NCI-H1694 (cell line): ENCODE measurements at regions not wholly inside any gene's neighbourhood (a gene's known extent, or its start where the extent isn't known, plus 50 kb on each side); places are given as distances from the start of the nearest gene placed in this dataset.

ENCODE experiments used
- DNase-seq: peaks from one replicate; lab custom pipeline; 2025; lab: John Stamatoyannopoulos, UW

DNA sequence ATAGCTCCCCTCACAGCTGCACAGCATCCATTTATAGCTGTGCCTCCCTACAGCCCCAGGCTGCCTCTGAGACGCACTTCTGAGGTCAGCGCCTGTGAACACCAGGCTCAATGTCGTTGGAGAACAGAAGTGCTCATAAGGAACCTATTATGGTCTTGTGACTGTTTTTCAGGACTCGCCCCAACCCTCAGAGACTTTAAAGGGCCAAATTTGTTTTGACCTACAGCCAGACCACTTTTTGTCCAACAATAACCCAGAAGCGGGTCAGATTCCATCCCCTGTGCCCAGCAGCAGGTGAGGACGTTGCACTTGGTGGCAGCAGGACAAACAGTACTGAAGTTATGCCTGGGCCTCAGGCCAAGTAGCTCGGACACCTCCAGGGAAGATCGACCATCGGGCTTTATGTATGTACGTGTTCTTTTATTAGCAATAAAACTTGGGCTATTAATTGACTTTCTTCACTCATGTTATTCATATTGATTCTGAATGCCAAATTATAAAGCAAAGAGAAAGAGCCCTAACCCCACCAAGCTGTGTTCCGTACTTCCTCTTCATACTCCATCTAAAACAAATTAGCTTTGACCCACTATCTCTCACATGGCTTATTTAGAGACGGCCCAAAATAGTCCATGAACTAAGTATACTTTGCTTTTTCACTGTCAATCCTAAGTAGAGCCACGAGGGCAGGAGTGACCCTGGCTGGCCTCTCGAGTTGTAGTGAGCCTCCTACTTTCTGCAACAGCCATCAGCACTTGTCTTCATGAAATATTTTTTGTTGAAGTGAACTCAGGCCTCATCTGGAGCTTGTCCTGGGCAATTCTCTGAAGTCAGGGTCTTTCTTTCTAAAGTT, 92.3 kb upstream of the PAX6 start:
- DNase-seq: no peak

DNA sequence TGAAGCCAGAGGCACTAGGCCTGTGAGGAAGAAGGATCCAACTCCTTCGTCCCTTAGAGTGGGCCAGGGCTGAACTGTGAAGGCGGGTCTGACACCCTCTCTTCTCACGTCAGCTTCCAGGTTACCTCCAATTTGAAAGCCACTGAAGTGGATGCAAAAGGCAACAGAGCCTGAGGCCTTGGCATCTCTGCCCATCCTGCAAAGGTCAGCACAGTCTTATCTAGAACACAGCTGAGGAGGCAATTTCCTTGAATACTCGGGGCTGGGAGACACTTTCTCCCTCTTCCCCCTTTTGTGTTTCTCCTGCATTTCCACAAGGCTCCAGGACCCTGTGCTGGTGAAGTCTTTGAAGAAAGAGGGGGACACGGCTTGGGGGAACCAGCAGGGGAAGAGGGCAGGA, 91.6 kb upstream of the PAX6 start:
- no peak for DNase-seq

DNA sequence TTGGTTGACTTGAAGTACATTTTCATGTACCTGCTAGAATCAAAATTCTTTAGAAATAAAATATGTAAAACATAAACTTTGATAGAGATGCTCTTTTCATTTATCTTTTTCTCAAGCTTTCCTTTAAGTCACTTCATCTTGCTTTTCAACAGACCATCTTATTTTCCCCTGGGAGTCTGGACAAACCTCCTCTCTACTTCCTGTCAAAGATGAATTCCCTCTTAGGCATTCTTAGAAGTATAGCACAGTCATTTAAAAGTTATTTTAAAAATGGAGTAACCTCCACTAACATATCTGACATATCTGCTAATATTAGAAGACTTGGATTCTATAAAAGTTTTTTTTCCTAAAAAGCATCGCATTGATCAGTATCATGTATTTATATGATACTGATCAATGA, 84.8 kb upstream of the PAX6 start:
- no peak for DNase-seq

DNA sequence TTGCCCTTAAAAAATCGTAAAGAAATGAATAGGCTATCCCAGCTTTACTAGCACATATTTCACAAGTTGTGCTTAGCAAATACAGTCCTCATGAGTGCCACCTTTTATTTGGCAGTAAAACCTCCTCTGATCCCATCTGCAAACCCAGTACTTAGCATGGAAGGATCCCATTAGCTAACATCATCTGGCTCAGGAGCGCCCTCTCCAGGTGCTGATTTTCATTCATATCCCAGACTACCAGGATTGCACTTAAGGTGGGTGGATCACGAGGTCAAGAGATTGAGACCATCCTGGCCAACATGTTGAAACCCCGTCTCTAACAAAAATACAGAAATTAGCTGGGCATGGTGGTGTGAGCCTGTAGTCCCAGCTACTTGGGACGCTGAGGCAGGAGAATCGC, 76.1 kb upstream of the PAX6 start:
- DNase-seq: peak; percentile 13

DNA sequence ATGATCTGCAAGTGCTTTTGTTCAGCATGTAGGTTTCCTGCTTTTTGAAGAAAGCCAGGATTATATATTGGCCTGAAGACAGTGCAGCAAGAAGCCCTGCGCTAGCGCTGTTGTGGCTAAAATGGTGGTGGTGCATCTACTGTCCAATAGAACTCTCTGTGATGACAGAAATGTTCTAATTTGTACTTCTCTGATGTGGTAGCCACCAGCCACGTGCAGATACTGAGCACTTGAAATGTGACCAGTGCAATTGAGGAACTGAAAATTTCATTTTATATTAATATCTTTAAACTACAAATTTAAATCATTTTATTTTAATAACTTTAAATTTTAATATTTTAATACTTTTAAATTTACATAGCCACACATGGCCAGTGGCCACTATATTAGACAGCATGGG, 73.0 kb upstream of the PAX6 start:
- no peak for DNase-seq

DNA sequence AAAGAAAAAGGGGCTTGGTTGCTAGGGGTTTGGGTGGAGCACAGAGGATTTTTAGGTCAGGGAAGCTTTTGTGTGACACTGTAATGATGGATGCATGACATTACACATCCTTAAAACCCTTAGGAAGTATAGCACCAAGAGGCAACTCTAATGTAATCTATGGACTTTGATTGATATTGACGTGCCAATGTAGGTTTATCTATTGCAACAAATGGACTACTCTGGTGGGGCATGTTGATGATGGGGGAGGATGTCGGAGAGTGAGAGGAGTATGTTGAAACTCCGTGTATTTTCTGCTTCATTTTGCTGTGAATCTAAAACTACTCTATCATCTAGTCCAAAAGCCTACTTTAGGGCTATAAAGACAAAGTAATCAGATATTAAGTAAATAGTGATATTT, 72.3 kb upstream of the PAX6 start:
- no peak for DNase-seq

DNA sequence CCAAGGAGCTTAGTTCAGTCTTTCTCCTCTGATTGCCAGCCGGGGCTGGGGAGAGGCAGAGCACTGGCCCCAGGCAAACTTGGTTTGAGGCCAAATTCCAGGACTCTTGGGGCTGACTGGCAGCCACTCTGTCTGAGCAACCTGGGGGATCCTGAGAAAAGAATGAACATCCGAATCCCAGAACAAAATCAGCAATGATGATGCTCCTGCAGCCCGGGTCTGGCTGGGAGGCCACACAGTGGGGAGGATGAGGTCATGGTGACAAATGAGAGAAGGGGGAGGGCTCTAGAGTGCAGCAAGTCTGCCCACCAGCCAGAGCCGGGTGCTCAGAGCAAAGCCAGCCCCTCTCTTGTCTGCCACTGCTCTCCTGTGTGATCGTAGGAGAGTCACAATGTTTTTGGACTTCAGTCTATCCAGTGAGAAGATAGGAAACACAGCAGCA, 71.8 kb upstream of the PAX6 start:
- DNase-seq: peak; percentile 22

DNA sequence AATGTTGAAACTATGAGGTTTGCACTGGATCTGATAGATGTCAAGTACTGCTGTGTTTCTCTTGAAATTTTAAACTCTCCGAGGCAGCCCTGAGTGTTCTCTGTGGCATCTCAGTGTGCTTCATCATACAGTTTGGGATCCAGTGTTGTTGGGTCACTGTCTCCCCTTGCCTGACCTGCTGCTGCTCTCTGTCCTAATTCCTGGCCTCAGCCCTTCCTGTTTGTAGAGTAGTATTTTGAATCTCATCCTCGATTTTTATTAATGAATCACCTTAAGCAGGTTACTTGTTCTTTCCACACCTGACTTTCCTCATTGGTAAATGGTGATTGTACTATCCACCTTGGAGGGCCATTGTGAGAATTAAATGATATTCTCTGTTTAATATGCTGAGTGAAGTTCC, 70.7 kb upstream of the PAX6 start:
- DNase-seq: no peak

DNA sequence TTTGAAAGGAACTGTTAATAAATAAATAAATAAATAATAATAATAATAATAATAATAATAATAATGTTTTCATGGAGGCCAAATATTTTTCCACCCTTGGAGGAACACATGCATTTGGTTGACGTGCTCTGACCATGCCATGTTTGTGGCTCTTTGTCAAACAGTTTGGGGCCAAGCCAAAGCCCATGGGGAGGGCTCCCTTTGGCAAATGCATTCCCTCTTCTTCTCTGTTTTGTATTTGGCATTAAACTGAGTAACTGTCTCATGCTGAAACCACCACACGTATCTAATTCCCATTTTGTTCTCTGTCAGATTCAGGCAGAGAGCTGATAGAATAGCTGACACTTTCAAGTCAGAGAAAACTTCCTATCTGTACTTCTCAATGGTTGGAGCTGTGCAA, 68.6 kb upstream of the PAX6 start:
- DNase-seq: no peak

DNA sequence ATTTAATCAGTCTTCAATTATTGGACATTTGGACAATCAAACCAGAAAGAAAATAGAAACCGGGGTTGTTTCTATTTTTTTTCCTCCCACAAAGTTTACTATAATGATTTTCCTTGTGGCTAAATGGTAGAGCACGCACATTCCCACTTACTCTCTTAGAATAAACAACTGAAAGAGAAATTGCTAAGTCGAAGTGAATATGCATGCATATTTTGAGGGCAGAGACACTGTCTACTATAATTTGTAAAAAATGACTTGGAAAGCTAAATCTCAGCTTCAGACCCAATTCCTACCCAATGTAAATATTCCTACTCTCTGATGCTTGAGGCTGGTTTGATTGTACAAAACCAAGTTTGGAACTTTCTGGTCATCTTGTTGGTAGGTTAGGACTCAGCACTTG, 66.7 kb upstream of the PAX6 start:
- no peak for DNase-seq

DNA sequence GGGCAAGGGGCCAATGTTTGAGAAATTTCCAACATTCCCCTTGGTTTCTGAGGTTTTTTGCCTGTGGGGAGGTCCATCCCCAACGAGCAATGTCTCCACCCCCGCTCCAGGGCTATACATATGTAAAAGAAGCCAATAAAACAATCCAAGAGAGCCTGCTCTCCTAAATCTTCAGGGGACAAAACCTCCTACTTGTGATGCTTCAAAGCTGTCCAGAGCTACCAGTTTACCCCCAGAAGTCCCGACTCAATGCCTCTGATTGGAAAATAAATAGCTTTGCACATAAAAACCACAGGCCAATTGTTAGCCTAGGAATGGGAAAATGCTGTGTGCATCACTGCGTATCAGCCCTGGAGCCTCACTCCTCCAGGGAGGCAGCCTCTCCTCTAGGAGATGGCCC, 66.0 kb upstream of the PAX6 start:
- no peak for DNase-seq

DNA sequence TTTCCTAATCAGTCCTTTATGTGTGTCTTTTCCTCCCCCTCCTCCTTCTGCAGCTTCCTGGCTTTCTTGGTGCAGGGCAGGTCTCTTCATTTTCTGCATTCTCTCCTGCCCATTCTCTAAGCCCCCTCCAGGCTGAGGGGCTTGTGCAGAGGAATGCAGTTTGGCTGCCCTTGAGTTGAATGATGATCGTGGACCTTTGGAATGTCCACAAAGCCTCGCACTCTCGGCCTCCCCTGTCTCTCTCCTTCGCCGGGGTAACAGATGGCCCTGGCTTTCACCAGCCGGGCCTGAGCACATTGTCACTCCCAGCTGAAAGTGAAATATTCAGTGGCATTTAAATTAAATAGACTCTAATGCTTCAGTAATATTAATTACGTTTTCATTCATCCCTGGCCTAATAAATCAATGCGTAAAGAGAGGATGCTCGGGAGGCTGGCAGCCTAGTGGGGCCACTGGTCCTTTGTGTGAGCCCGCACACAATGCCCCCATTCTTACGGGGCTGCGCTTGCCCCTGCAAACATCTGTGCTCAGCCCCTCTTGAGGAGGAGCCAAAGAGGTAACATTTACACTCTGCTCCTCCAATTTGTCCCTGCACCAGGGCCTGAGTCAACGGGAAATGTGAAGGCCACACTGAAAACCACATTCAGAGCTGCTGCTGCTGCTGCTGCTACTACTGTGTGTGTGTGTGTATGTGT, 64.9 kb upstream of the PAX6 start:
- DNase-seq: peak; percentile 74

DNA sequence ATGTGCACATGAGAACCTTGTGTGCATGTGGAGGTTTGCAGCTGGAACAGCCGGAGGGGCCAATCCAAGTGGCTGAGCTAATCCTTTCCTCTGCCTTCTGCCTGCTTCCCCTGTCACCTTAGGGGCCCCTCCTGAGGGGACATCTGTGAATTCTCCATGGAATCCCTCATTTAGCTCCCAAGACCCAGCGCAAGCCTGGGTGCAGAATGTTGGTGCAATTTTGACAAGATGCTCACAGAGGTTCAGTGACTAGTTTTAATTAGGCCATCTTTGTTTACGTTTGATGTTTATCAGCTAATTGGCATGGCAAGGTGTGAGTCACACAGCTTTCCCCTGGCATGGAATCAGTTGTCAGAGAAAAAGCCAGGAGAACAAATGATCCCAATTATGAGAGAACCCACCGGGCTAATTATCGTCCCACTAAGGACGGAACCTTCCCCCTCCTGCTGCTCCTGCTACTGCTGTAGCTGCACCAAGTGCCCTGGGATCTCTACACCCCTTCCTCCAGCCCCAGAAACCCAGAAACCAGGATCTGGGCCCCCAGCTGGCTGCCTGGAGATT, 63.6 kb upstream of the PAX6 start:
- DNase-seq: peak; percentile 100

DNA sequence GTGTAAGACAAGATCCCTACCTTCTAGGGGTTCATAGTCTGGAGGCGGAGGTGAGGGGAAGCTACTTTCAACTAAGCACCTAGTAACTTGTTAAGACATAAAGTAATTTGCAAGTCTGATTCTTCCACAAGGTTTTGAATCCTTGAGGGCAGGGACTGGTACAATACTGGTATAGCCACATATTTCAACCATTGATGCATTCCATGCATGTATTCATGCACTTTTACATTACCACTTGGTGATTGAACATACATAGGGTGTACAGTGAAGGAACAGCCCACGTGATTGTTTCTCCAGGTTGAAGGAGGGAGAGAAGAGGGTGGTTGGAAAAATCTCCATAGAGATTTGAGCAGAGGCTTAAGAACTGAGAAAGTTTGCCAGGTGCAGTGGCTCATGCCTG, 62.0 kb upstream of the PAX6 start:
- no peak for DNase-seq

DNA sequence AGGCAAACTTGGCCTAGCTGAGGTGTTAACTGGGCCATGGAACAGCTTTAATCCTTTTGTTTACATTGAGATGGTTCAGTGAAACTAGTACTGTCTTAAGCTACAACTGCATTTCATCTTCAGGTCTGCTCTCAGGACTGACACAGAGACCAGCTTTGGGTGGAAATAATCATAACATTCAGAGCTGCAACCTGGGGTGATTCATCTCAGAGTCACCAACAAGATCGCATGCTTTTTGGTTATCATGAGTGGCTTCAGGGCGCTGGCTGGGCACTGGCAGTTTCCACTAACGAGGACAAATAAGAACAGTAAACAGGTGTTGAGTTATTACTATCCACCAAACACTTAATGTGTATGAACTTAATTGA, 60.9 kb upstream of the PAX6 start:
- no peak for DNase-seq

DNA sequence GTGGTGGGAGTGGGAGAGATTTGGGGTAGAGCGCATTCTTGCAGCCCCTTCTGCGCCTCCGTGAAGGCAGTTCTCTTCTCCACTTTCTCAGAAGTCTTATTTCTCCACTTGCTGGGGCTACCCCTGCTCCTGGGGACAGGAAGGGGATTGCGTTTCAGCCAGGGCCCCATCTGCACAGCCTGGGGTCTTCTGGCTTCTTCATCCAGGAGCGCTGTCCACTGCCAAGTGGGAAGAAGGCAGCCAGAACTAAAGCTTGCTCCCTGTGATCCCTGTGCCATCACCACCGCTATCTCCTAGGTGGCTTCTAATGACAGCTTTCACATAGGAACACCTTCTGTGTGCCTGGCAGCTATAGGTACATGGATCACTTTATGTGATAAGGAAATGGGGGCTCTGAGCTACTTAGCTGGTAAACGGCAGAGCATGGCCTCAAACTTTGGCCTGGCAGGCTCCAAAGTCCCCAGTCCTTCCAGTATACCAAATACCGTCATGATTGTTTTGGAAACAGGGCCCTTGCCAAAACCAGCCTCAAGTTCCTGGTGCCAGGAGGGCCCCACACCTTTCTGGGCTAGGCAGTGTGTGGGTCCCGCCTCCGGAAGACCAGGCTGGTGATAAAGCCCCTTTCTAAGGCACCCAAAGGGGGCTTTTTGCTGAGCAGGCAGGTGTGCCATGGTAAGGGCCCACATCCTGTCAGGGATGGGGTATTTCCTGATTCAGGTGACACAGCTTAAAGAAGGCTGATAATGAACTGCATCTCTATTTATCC, 60.4 kb upstream of the PAX6 start:
- DNase-seq: no peak

DNA sequence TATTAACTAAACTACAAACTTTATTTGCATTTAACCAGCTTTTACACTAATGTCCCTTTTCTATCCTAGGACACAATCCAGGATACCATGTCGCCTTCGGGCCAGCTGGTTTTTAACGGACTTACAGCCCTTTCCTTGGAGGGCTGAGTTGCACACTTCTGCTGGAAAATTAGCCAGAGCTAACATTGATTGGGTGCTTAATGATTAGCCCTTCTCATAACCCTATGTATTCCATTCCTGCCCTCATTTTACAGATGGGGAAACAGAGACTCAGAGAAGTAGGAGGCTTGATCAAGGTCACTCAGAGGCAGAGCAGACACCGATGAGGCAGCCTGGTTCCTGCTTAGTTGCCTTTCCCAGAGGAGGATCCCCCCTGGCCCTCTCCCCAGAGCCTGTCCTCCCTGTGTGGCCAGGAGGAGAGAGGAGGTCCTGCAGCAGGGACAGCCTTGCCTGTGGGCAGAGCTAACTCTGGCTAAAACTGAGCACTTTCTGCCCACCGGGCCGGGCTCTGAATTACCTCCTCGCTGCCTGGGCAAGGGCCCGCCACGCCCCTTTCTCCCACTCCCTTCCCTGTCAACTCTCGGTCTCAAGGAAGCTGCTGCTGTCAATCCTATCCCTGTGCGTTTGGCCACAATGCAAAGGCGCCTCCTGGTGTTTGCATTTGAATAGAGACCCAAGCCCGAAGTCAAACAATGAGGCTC, 59.6 kb upstream of the PAX6 start:
- DNase-seq: peak; percentile 88

DNA sequence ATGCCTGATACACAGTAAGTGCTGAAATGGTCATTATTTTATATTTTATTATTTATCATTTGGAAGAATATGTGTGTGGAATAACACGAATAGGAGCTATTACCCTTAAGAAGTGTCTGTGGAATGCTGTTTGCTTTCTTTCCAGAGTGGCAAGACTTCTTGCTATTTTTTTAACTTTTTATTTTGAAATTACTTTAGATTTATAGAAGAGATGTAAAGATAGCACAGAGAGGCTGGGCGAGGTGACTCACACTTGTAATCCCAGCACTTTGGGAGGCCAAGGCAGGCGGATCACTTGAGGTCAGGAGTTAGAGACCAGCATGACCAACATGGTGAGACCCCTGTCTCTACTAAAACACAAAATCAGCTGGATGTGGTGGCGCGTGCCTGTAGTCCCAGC, 58.9 kb upstream of the PAX6 start:
- DNase-seq: no peak

DNA sequence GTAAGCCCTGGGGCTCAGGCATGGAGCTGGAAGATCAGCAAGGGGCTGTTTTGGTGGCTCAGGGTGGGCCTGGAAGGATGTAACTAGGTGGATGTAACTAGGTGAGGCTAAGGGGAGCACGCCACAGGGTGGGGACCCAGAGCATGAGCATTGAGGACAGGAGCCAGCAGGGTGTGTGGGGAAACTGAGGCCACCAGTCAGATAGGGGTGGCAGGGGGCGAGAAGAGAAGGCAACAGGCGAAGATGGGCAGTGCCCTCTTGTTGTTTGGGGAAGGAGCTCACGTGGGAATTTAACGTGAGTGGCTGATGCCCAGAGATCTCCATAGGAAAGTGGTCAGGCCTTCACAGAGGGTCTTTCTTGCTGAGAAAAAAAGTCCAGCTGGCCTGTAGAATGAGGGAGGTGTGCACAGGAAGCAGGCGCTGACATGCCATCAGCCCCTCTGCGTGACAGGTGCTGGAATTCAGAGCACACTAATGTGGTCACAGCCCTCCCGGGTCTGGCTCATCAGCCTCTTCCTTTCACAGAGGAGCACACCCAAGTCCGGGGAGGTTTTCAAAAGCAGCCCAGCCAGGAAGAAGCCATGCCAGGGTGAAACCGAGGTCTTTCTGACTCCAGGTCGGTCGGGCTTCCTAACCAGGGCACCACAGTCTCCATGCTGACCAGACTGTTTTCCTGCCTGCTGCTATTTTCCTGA, 54.6 kb upstream of the PAX6 start:
- DNase-seq: no peak

DNA sequence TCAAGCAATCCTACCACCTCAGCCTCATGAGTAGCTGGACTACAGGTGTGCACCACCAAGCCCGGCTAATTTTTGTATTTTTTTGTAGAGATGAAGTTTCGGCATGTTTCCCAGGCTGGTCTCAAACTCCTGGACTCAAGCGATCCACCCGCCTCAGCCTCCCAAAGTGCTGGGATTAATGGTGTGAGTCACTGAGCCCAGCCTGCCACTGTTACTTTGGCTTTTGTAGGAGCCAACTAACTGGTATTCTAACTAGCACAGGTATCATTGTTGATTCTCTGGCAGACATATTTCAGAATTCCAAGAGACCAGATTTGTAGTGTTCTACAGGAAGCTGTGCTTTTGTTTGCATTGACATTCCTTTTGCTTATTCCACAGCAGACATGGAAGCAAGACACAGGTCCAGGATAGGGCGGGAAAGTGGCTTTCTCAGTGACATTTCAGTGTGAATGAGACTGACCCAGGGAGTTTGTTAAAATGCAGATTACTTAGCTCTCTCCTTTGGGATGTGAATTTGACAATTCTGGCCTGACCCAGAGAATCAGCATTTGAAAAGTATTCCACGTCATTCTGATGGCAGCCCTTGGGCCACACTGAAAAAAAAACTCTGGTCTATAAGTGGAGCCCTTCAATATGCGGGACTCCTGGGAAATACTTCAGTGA, 52.2 kb upstream of the PAX6 start:
- DNase-seq: no peak

DNA sequence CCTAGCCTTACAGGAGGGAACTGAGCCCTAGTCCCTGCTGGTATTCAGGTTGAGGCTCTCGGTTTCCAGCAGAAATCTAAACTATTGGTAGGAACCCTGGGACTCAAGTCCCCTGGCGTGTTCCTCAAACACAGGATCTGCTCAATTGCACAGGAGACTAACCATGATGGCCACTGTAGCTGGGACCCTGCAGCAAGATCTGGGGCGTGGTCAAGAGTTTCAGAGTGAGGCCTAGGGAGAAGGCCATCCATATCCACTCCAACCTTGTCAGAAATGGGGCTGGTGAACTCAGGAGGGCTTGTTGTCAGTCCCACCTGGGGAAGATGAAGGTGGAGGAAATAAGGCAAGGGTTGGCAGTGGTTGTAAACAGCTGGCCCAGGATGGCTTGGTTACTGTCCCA, 49.9 kb upstream of the PAX6 start:
- DNase-seq: no peak
